K562 (cell line): ENCODE measurements at regions not wholly inside any gene's neighbourhood (a gene's known extent, or its start where the extent isn't known, plus 50 kb on each side); places are given as distances from the start of the nearest gene placed in this dataset.

Experiments used
- ATAC-seq: fragments of 200-7000 bp; cut with Tn5 transposase; 3 replicates; pipeline ENCODE4 v1.9.1; 2020; ENCODE audit warnings: moderate library complexity
- BruUV-seq: library from RNA; stranded (reverse); fragments of 400-500 nt; replicated peaks from 2 replicates; lab custom pipeline; 2021; lab: Mats Ljungman, UMichigan
- CTCF ChIA-PET: fragments of 300-600 bp; formaldehyde crosslinking; extraction: SDS; loops from one replicate; lab custom pipeline; 2021; ENCODE audit warnings: low intra/inter-chr PET ratio; lab: Yijun Ruan, JAX
- POLR2A ChIA-PET: fragments of 300-600, 350-650 bp; sonication (Branson Sonifier 250); formaldehyde crosslinking; extraction: SDS; loops from one replicate; lab custom pipeline; 2021; ENCODE audit warnings: antibody characterized with exemption, inconsistent platforms; lab: Yijun Ruan, JAX
- DNase-seq, 4 experiments: peaks; one replicate each; pipeline versions ENCODE4 v3.0.0 to v3.0.0-alpha.2; 2011 to 2018; ENCODE audit warnings: low spot score in 3 of 4, mixed read lengths in 3 of 4; ENCODE audit errors: extremely low read depth in 1 of 4
- FAIRE-seq: peaks from 2 replicates; lab custom pipeline; 2011; peaks lifted over from hg19 to GRCh38; lab: Jason Lieb, UNC
- H2AFZ ChIP-seq: 2 replicates; pipeline ENCODE4 v1.6.0; 2011; ENCODE audit warnings: low read depth, low read length, control low read depth, inconsistent platforms
- H3K27ac ChIP-seq: fragments of 200-600 bp; 3 replicates; pipeline ENCODE4 v1.8.0; 2011; ENCODE audit warnings: low read depth, mild to moderate bottlenecking, control low read depth, inconsistent platforms, low read length, moderate library complexity, mixed read lengths; ENCODE audit errors: extremely low read depth
- H3K27me3 ChIP-seq, 2 experiments: fragments of 300-600 bp in 1 of 2; 2 replicates in 1 of 2; 3 replicates in 1 of 2; pipeline versions ENCODE4 v1.6.0 to v1.8.0; 2011; ENCODE audit warnings: inconsistent platforms in 2 of 2, low read length in 2 of 2, mild to moderate bottlenecking in 1 of 2, mixed read lengths in 1 of 2, moderate library complexity in 1 of 2; ENCODE audit not compliant: control insufficient read depth in 2 of 2, insufficient read depth in 2 of 2
- H3K36me3 ChIP-seq: fragments of 300-600 bp; 3 replicates; pipeline ENCODE4 v1.8.0; 2011; ENCODE audit warnings: mild to moderate bottlenecking, low read length, inconsistent platforms; ENCODE audit not compliant: control insufficient read depth, insufficient read depth
- H3K4me1 ChIP-seq, 2 experiments: fragments of 200-600 bp in 1 of 2; replicated peaks in 1 of 2; 2 replicates in 1 of 2; 3 replicates in 1 of 2; pipeline versions ENCODE4 v1.5.1 to v1.8.0; 2011; ENCODE audit warnings: inconsistent platforms in 2 of 2, low read length in 2 of 2, mild to moderate bottlenecking in 1 of 2, mixed read lengths in 1 of 2, moderate library complexity in 1 of 2; ENCODE audit not compliant: control insufficient read depth in 2 of 2, insufficient read depth in 2 of 2
- H3K4me2 ChIP-seq: 2 replicates; pipeline ENCODE4 v1.6.1; 2011; ENCODE audit warnings: low read length, control low read depth, inconsistent platforms, mixed read lengths; ENCODE audit not compliant: insufficient read depth
- H3K4me3 ChIP-seq: fragments of 200-600 bp; sonication (generic), shearing (Covaris generic); 2 replicates; pipeline ENCODE4 v1.5.1; 2016; ENCODE audit warnings: control low read depth, inconsistent platforms
- H3K79me2 ChIP-seq: fragments of 200-600 bp; 3 replicates; pipeline ENCODE4 v1.8.0; 2011; ENCODE audit warnings: low read length, inconsistent platforms; ENCODE audit not compliant: control insufficient read depth, insufficient read depth
- H3K9ac ChIP-seq, 2 experiments: 2 replicates each; pipeline versions ENCODE4 v1.6.0 to v1.6.1; 2011; ENCODE audit warnings: low read depth in 2 of 2, low read length in 2 of 2, control low read depth in 1 of 2, inconsistent platforms in 1 of 2, mild to moderate bottlenecking in 1 of 2, mixed read lengths in 1 of 2; ENCODE audit not compliant: insufficient read depth in 1 of 2
- H3K9me1 ChIP-seq: one replicate; pipeline ENCODE4 v1.6.0; 2011; ENCODE audit warnings: inconsistent platforms, mild to moderate bottlenecking, low read length, moderate library complexity; ENCODE audit not compliant: control insufficient read depth, insufficient read depth
- H3K9me3 ChIP-seq: replicated peaks from 2 replicates; pipeline ENCODE4 v1.5.1; 2011; ENCODE audit warnings: low read depth, low read length, inconsistent platforms; ENCODE audit not compliant: control insufficient read depth, insufficient read depth
- H4K20me1 ChIP-seq: replicated peaks from 2 replicates; pipeline ENCODE4 v1.6.1; 2011; ENCODE audit warnings: low read length, inconsistent platforms, mixed read lengths; ENCODE audit not compliant: control insufficient read depth, insufficient read depth
- HNRNPL ChIP-seq: fragments of 200-400 bp; formaldehyde crosslinking; IDR thresholded peaks from 2 replicates; pipeline ENCODE4 v1.6.1; 2017; ENCODE audit warnings: low read depth, mild to moderate bottlenecking, low read length
- POLR2G ChIP-seq: fragments of 200-400 bp; formaldehyde crosslinking; IDR thresholded peaks from 2 replicates; pipeline ENCODE4 v1.6.1; 2017; ENCODE audit warnings: low read depth, mild to moderate bottlenecking, antibody characterized with exemption, low read length, moderate library complexity
- RB1 ChIP-seq: fragments of 450-650 bp; IDR thresholded peaks from 2 replicates; pipeline ENCODE4 v1.6.1; 2017; ENCODE audit warnings: low read depth, mild to moderate bottlenecking
- WGBS: fragments of 100-300 bp; shearing (Covaris generic); methylation state at CpG from one replicate; pipeline ENCODE4 v1.1.6; 2016; ENCODE audit warnings: low coverage, mixed read lengths; ENCODE audit not compliant: insufficient coverage; ENCODE audit errors: missing lambda C conversion rate; 5-methylcytosine and 5-hydroxymethylcytosine counted together
- in situ Hi-C: fragments of 300-500 bp; cut with MboI; formaldehyde crosslinking; loops from 4 replicates; pipeline ENCODE4 v1.15.0; 2018; ENCODE audit warnings: inconsistent platforms, mixed read lengths
- intact Hi-C: fragments of 100-400 bp; cut with micrococcal nuclease; formaldehyde crosslinking; loops from 2 replicates; pipeline ENCODE4 v1.14.2; 2022
- TF ChIP-seq, protein P1 (sequence below): sonication (generic); formaldehyde crosslinking; IDR thresholded peaks from 2 replicates; pipeline ENCODE4 v1.9.0; 2022; ENCODE audit warnings: mild to moderate bottlenecking, missing genetic modification reagents
- TF ChIP-seq, protein P2 (sequence below): sonication (generic); formaldehyde crosslinking; IDR thresholded peaks from 2 replicates; pipeline ENCODE4 v1.8.1; 2023; ENCODE audit warnings: mild to moderate bottlenecking, missing genetic modification reagents

DNA sequence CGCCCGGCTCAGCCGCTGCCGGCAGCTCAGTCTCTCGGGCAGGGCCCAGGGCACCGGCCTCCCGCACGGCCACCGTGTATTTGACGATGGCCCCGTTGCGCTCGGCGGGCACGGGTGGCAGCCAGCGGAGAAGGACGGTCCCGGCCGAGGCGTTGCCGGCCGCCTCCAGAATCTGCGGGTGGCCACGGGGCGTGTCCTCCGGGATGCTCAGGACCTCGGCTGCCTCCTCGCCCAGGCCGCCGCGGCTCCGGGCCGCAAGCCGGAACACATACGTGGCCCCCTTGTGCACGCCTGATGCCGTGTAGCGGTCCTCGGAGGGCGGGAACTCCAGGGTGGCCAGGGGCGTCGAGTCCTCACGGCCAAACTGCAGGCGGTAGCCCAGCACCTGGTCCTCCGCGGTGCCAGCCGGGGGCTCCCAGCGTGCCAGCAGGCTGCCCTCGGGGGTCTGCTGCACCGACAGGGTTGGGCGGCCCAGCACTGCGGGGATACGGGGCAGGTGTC is 117.7 kb downstream of the PTPRS start:
- POLR2A ChIA-PET: no interaction called here
- Histone ChIP-seq H3K9ac (no peak overlapping the region), H3K27ac (no peak overlapping the region), H3K36me3 (peaks cover 19% of the 10 kb centered on the region; the same call in 2 of the 3 replicates), H2AFZ (no peak overlapping the region), H3K4me1 (peaks cover 0 to 13% of the 10 kb centered on the region in 2 experiments; a peak in 3 of 5 replicates), H3K9me1 (no peaks in the 10 kb centered on the region), H3K79me2 (no peaks in the 10 kb centered on the region), H4K20me1 (0 out of 2 replicates have a peak, but pooled peaks cover 5% of the 10 kb centered on the region), H3K4me3 (no peak overlapping the region), H3K27me3 (no peaks in the 10 kb centered on the region), H3K9me3 (no peaks in the 10 kb centered on the region), H3K4me2 (no peak overlapping the region)
- intact Hi-C loops (no loop called here), in situ Hi-C loops (no loop called here)
- no TSS peak for BruUV-seq
- TF ChIP-seq, protein P1, sequence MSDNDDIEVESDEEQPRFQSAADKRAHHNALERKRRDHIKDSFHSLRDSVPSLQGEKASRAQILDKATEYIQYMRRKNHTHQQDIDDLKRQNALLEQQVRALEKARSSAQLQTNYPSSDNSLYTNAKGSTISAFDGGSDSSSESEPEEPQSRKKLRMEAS (CRISPR knock-in tag): no peak
- TF ChIP-seq POLR2G: peak; percentile 45
- TF ChIP-seq, protein P2, sequence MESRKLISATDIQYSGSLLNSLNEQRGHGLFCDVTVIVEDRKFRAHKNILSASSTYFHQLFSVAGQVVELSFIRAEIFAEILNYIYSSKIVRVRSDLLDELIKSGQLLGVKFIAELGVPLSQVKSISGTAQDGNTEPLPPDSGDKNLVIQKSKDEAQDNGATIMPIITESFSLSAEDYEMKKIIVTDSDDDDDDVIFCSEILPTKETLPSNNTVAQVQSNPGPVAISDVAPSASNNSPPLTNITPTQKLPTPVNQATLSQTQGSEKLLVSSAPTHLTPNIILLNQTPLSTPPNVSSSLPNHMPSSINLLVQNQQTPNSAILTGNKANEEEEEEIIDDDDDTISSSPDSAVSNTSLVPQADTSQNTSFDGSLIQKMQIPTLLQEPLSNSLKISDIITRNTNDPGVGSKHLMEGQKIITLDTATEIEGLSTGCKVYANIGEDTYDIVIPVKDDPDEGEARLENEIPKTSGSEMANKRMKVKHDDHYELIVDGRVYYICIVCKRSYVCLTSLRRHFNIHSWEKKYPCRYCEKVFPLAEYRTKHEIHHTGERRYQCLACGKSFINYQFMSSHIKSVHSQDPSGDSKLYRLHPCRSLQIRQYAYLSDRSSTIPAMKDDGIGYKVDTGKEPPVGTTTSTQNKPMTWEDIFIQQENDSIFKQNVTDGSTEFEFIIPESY (CRISPR knock-in tag): peak; percentile 72
- 0 out of 2 replicates have a peak, but pooled peaks have one; percentile 32 for TF ChIP-seq HNRNPL
- TF ChIP-seq RB1: no peak
- FAIRE-seq (no peak), DNase-seq (no peak), ATAC-seq (no peak)
- CTCF ChIA-PET: no interaction called here
- 87% methylated on average over 21 of the region's 53 CpGs for WGBS
